ENCODE measurements at regions not wholly inside any gene's neighbourhood (a gene's known extent, or its start where the extent isn't known, plus 50 kb on each side); places are given as distances from the start of the nearest gene placed in this dataset.
"Not testable (repeated sequence)": the region's sequence is repeated elsewhere in the genome, so short reads cannot be mapped to it uniquely, and the experiment has no call there.

GRCh38 chr15:20308027-20308690 lies 233.4 kb downstream of the GOLGA6L6 start:
- not testable (repeated sequence) for DNase-seq (ENCODE audit: low spot score)

- not testable (repeated sequence) for DNase-seq (ENCODE audit: low spot score)
These were observed 234.5 kb downstream of the GOLGA6L6 start for GRCh38 chr15:20307137-20307536.

GRCh38 chr15:20306497-20307106 lies 235.0 kb downstream of the GOLGA6L6 start:
- DNase-seq (ENCODE audit: low spot score), result peak; percentile 2

GRCh38 chr15:20305912-20306311 lies 235.7 kb downstream of the GOLGA6L6 start:
- not testable (repeated sequence) for DNase-seq (ENCODE audit: low spot score)

- DNase-seq (ENCODE audit: low spot score), result not testable (repeated sequence)
These were observed 236.6 kb downstream of the GOLGA6L6 start for GRCh38 chr15:20305015-20305465.

GRCh38 chr15:20304282-20305014 lies 237.2 kb downstream of the GOLGA6L6 start:
- DNase-seq (ENCODE audit: low spot score), result peak; percentile 1

- DNase-seq (ENCODE audit: low spot score), result not testable (repeated sequence)
These were observed 238.1 kb downstream of the GOLGA6L6 start for GRCh38 chr15:20303248-20304171.

GRCh38 chr15:20302141-20303069 lies 239.2 kb downstream of the GOLGA6L6 start:
- not testable (repeated sequence) for DNase-seq (ENCODE audit: low spot score)

- DNase-seq (ENCODE audit: low spot score), result peak; percentile 1
These were observed 240.0 kb downstream of the GOLGA6L6 start for GRCh38 chr15:20301471-20302081.

GRCh38 chr15:20301041-20301390 lies 240.6 kb downstream of the GOLGA6L6 start:
- DNase-seq (ENCODE audit: low spot score), result not testable (repeated sequence)

- DNase-seq (ENCODE audit: low spot score), result peak; percentile 0
These were observed 241.1 kb downstream of the GOLGA6L6 start for GRCh38 chr15:20300351-20301040.

GRCh38 chr15:20297603-20298123 lies 243.9 kb downstream of the GOLGA6L6 start:
- not testable (repeated sequence) for DNase-seq (ENCODE audit: low spot score)

- not testable (repeated sequence) for DNase-seq (ENCODE audit: low spot score)
These were observed 245.3 kb downstream of the GOLGA6L6 start for GRCh38 chr15:20296261-20296660.

GRCh38 chr15:20295238-20295811 lies 246.3 kb downstream of the GOLGA6L6 start:
- no peak for DNase-seq (ENCODE audit: low spot score)

GRCh38 chr15:20294651-20295237 lies 246.9 kb downstream of the GOLGA6L6 start:
- DNase-seq (ENCODE audit: low spot score), result no peak

GRCh38 chr15:20292422-20293005 lies 249.1 kb downstream of the GOLGA6L6 start:
- DNase-seq (ENCODE audit: low spot score), result not testable (repeated sequence)

- DNase-seq (ENCODE audit: low spot score), result not testable (repeated sequence)
These were observed 250.0 kb downstream of the GOLGA6L6 start for GRCh38 chr15:20291616-20292015.

- DNase-seq (ENCODE audit: low spot score), result not testable (repeated sequence)
These were observed 251.0 kb downstream of the GOLGA6L6 start for GRCh38 chr15:20290606-20291005.

Measured in AG20443 (cell line).